Liver (tissue), 3 donors: ENCODE measurements at regions not wholly inside any gene's neighbourhood (a gene's known extent, or its start where the extent isn't known, plus 50 kb on each side); places are given as distances from the start of the nearest gene placed in this dataset.
"Not testable (repeated sequence)": the region's sequence is repeated elsewhere in the genome, so short reads cannot be mapped to it uniquely, and the experiment has no call there.

Experiments used
- GABPA ChIP-seq, 2 donors: IDR thresholded peaks in 1 of 2; conservative IDR thresholded peaks in 1 of 2; 2 replicates each; pipeline ENCODE4 v1.6.1; 2016; ENCODE audit warnings: antibody characterized with exemption in 2 of 2, mild to moderate bottlenecking in 1 of 2, moderate library complexity in 1 of 2
- HNF4A ChIP-seq, 2 donors: conservative IDR thresholded peaks; 2 replicates each; pipeline ENCODE4 v1.6.1; 2016; ENCODE audit warnings: antibody characterized with exemption in 2 of 2, mild to moderate bottlenecking in 2 of 2
- JUND ChIP-seq, 2 donors: IDR thresholded peaks; 2 replicates each; pipeline ENCODE4 v1.6.1; 2016; ENCODE audit warnings: antibody characterized with exemption in 2 of 2
- RAD21 ChIP-seq, 2 donors: IDR thresholded peaks; 2 replicates each; pipeline ENCODE4 v1.6.1; 2016; ENCODE audit warnings: antibody characterized with exemption in 2 of 2, mild to moderate bottlenecking in 2 of 2
- RXRA ChIP-seq, 2 donors: IDR thresholded peaks; 2 replicates each; pipeline ENCODE4 v1.6.1; 2017 to 2018; ENCODE audit warnings: antibody characterized with exemption in 2 of 2, mild to moderate bottlenecking in 1 of 2
- TAF1 ChIP-seq: conservative IDR thresholded peaks from 2 replicates; pipeline ENCODE4 v1.6.1; 2016; ENCODE audit warnings: antibody characterized with exemption, mild to moderate bottlenecking
- YY1 ChIP-seq: IDR thresholded peaks from 2 replicates; pipeline ENCODE4 v1.6.1; 2016; ENCODE audit warnings: antibody characterized with exemption, mild to moderate bottlenecking
- TF ChIP-seq, protein P1 (sequence below): fragments of 150-350 bp; IDR thresholded peaks from 2 replicates; pipeline ENCODE4 v1.5.1; 2017; ENCODE audit warnings: improper control_type of control experiment, low read depth, low read length; ENCODE audit not compliant: missing input control
- TF ChIP-seq, protein P2 (sequence below): IDR thresholded peaks from 2 replicates; pipeline ENCODE4 v1.6.1; 2016; ENCODE audit warnings: antibody characterized with exemption
- TF ChIP-seq, protein P3 (sequence below): IDR thresholded peaks from 2 replicates; pipeline ENCODE4 v1.6.1; 2016; ENCODE audit warnings: antibody characterized with exemption
- TF ChIP-seq, protein P4 (sequence below): IDR thresholded peaks from 2 replicates; pipeline ENCODE4 v1.6.1; 2016; ENCODE audit warnings: antibody characterized with exemption
- donor health status: healthy.
- donor health status: healthy.

DNA sequence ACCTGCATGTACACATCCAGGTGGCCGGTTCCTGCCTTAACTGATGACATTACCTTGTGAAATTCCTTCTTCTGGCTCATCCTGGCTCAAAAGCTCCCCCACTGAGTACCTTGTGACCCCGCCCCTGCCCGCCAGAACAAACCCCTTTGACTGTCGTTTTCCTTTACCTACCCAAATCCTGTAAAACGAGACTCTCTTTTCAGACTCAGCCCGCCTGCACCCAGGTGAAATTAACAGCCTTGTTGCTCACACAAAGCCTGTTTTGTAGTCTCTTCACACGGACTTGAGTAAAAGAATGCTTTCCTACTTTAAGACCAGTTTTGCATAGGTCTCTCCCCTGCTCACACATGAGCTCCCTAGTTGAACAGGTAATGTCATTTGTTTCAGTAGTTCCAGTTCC lies 667.4 kb upstream of the GBE1 start:
- TF ChIP-seq, protein P1, sequence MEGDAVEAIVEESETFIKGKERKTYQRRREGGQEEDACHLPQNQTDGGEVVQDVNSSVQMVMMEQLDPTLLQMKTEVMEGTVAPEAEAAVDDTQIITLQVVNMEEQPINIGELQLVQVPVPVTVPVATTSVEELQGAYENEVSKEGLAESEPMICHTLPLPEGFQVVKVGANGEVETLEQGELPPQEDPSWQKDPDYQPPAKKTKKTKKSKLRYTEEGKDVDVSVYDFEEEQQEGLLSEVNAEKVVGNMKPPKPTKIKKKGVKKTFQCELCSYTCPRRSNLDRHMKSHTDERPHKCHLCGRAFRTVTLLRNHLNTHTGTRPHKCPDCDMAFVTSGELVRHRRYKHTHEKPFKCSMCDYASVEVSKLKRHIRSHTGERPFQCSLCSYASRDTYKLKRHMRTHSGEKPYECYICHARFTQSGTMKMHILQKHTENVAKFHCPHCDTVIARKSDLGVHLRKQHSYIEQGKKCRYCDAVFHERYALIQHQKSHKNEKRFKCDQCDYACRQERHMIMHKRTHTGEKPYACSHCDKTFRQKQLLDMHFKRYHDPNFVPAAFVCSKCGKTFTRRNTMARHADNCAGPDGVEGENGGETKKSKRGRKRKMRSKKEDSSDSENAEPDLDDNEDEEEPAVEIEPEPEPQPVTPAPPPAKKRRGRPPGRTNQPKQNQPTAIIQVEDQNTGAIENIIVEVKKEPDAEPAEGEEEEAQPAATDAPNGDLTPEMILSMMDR = not testable (repeated sequence)
- TF ChIP-seq YY1; HNF4A (conservative IDR thresholded peaks at IDR 0.05); RAD21 (IDR thresholded peaks at IDR 0.05); TAF1; JUND (IDR thresholded peaks at IDR 0.05); RXRA (IDR thresholded peaks at IDR 0.05); GABPA (IDR thresholded peaks at IDR 0.05 in 1 of 2, conservative IDR thresholded peaks at IDR 0.05 in 1 of 2): not testable (repeated sequence)
- TF ChIP-seq, protein P2, sequence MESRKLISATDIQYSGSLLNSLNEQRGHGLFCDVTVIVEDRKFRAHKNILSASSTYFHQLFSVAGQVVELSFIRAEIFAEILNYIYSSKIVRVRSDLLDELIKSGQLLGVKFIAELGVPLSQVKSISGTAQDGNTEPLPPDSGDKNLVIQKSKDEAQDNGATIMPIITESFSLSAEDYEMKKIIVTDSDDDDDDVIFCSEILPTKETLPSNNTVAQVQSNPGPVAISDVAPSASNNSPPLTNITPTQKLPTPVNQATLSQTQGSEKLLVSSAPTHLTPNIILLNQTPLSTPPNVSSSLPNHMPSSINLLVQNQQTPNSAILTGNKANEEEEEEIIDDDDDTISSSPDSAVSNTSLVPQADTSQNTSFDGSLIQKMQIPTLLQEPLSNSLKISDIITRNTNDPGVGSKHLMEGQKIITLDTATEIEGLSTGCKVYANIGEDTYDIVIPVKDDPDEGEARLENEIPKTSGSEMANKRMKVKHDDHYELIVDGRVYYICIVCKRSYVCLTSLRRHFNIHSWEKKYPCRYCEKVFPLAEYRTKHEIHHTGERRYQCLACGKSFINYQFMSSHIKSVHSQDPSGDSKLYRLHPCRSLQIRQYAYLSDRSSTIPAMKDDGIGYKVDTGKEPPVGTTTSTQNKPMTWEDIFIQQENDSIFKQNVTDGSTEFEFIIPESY = not testable (repeated sequence)
- TF ChIP-seq, protein P3, sequence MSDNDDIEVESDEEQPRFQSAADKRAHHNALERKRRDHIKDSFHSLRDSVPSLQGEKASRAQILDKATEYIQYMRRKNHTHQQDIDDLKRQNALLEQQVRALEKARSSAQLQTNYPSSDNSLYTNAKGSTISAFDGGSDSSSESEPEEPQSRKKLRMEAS = not testable (repeated sequence)
- TF ChIP-seq, protein P4, sequence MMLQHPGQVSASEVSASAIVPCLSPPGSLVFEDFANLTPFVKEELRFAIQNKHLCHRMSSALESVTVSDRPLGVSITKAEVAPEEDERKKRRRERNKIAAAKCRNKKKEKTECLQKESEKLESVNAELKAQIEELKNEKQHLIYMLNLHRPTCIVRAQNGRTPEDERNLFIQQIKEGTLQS = not testable (repeated sequence)
